ENCODE measurements at regions not wholly inside any gene's neighbourhood (a gene's known extent, or its start where the extent isn't known, plus 50 kb on each side); places are given as distances from the start of the nearest gene placed in this dataset.
"Not testable (repeated sequence)": the region's sequence is repeated elsewhere in the genome, so short reads cannot be mapped to it uniquely, and the experiment has no call there.

DNA sequence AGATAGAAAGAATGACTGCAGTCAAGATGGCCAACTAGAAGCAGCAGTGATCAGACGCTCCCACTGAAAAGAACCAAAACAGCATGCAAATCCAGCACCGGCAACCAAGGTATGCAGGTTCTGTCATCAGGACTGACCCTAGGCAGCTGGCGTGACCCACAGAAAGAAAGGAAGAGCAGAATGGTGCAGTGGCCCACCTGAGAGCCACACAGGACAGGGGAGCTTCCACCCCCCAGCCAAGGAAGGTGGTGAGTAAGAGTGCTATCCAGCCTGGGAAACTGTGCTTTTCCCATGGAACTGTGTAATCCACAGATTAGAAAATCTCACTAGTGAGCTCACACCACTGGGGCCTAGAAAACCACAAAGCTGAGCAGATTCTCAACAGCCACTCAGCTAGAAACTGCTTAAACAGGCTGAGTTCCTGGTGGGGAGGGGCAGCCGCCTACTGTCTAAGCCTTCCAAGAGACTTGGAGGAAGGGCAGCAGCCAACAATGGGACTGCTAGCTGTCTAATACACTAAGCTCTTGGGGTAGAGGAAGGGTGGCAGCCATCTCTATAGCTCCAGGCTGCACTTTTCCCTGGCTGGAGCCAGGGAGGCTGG, 127.9 kb downstream of the EVA1A start:
- DNase-seq (ENCODE audit: low read depth) = peak; percentile 32
- TF ChIP-seq, protein P1, sequence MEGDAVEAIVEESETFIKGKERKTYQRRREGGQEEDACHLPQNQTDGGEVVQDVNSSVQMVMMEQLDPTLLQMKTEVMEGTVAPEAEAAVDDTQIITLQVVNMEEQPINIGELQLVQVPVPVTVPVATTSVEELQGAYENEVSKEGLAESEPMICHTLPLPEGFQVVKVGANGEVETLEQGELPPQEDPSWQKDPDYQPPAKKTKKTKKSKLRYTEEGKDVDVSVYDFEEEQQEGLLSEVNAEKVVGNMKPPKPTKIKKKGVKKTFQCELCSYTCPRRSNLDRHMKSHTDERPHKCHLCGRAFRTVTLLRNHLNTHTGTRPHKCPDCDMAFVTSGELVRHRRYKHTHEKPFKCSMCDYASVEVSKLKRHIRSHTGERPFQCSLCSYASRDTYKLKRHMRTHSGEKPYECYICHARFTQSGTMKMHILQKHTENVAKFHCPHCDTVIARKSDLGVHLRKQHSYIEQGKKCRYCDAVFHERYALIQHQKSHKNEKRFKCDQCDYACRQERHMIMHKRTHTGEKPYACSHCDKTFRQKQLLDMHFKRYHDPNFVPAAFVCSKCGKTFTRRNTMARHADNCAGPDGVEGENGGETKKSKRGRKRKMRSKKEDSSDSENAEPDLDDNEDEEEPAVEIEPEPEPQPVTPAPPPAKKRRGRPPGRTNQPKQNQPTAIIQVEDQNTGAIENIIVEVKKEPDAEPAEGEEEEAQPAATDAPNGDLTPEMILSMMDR (conservative IDR thresholded peaks at IDR 0.05; ENCODE audit: low read length) = no peak
- H3K4me3 ChIP-seq (ENCODE audit: low read length) = no peak overlapping the region

DNA sequence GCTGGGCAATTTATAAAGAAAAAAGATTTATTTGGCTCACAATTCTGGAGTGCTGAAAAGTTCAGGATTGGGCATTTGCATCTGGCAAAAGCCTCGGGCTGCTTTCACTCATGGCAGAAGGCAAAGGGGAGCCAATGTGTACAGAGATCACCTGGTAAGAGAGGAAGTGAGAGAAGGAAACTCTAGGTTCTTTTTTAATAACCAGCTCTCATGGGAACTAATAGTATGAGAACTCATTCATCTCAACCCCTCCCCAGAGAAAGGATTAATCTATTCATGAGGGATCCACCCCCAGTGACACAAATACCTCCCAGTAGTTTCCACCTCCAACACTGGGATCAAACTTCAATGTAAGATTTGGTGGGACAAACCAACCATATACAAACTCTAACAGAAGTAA, 129.0 kb downstream of the EVA1A start:
- TF ChIP-seq, protein P1 (conservative IDR thresholded peaks at IDR 0.05; ENCODE audit: low read length) = no peak
- no peak overlapping the region for H3K4me3 ChIP-seq (ENCODE audit: low read length)
- DNase-seq (ENCODE audit: low read depth) = no peak

- TF ChIP-seq, protein P1 (conservative IDR thresholded peaks at IDR 0.05; ENCODE audit: low read length) = no peak
- H3K4me3 ChIP-seq (ENCODE audit: low read length) = no peak overlapping the region
- DNase-seq (ENCODE audit: low read depth) = no peak
Measured at GRCh38 chr2:75431276-75431675, 129.5 kb downstream of the EVA1A start.

GRCh38 chr2:75430449-75430848, 130.3 kb downstream of the EVA1A start:
- not testable (repeated sequence) for DNase-seq (ENCODE audit: low read depth); H3K4me3 ChIP-seq (ENCODE audit: low read length)

- TF ChIP-seq, protein P1 (conservative IDR thresholded peaks at IDR 0.05; ENCODE audit: low read length) = no peak
Measured at GRCh38 chr2:75428646-75429443, 131.9 kb downstream of the EVA1A start.

DNA sequence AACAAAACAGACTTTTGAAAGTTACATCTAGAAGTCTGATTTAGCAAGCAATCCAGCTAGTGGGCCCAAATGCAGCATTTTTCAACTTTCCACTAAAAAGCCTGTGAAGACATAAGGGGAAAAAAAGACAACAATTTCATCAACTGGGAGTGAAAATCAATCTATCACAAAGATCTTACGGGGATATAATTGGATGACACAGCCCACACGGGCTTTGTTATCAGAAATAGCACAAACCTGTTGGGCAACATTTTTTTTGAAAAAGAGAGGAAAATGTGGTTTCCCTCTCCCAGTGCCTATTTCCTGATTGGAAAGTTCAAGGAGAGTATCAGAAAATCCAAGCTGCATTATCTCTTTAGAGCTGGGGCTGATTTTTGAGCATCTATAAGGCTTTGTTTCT, 132.7 kb downstream of the EVA1A start:
- TF ChIP-seq, protein P1 (conservative IDR thresholded peaks at IDR 0.05; ENCODE audit: low read length) = no peak
- DNase-seq (ENCODE audit: low read depth) = no peak
- no peak overlapping the region for H3K4me3 ChIP-seq (ENCODE audit: low read length)

More at GRCh38 chr2:75428646-75429443, 131.9 kb downstream of the EVA1A start:
- H3K4me3 ChIP-seq (ENCODE audit: low read length) = no peak overlapping the region
- DNase-seq (ENCODE audit: low read depth) = no peak

DNA sequence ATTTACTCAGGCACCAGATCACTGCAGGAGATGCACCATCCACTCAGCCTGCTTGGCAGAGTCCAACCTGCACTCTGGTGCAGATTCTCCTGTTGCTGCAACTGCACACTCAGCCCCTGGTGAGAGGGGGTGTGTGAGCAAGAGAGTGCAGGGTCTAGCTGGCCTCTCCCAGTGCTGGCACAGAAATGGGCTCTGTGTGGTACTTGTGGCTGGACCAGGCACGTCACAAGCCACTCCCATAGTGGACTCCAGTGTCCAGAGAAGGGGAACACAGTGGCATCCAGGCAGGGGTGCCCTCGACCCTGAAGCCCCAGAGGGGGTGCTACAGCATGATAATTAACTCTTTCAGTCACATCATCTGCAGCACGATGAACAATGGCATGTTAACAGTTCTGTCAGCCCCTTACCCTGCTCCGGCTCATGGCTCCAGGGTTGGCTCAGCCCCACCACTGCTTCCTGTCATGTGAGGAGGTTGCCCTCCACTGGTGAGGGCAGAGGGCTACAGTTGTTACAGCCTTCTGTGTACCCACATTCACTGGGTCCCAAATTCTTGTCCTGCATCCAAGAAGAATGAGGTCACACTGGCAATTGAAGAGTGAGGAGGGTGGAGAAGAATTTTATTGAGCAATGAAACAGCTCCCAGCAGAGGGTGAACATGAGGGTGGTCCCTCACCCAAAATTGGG, 135.7 kb downstream of the EVA1A start:
- TF ChIP-seq, protein P1 (conservative IDR thresholded peaks at IDR 0.05; ENCODE audit: low read length) = peak; percentile 18; the same call in 1 of the 2 replicates
- no peak overlapping the region for H3K4me3 ChIP-seq (ENCODE audit: low read length)
- peak; percentile 57 for DNase-seq (ENCODE audit: low read depth)

Data from AG10803 (cell line).